CD4-positive, alpha-beta T cell treated with Interleukin-10 for 1 hour (primary cell): ENCODE measurements at regions not wholly inside any gene's neighbourhood (a gene's known extent, or its start where the extent isn't known, plus 50 kb on each side); places are given as distances from the start of the nearest gene placed in this dataset.

Experiments
- DNase-seq: peaks from one replicate; pipeline ENCODE4 v3.0.0-alpha.2; 2020

DNA sequence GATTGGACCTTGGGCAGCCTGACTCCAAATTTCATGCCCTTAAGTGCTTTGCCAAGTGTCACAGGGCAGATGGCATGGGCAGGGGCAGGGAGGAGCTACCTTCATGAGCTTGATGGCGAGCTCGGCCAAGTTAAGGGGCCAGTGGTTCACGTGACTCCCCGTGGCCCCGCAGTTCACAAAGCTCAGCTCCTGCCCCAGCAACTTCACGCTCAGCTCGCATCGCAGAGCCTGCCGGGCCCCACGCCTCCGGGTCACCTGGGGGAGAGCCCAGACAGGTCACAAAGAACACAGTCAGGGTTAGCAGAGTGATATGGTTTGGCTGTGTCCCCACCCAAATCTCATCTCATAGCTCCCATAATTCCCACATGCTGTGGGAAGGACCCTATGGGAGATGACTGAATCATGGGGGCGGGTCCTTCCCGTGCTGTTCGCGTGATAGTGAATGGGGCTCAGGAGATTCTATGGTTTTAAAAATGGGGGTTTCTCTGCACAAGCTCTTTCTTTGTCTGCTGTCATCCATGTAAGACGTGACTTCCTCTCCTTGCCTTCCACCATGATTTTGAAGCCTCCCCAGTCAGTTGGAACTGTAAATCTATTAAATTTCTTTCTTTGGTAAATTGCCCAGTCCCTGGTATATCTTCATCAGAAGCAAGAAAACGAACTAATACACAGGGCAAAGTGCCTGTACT lies 108.1 kb downstream of the LITAF start:
- DNase-seq: no peak

DNA sequence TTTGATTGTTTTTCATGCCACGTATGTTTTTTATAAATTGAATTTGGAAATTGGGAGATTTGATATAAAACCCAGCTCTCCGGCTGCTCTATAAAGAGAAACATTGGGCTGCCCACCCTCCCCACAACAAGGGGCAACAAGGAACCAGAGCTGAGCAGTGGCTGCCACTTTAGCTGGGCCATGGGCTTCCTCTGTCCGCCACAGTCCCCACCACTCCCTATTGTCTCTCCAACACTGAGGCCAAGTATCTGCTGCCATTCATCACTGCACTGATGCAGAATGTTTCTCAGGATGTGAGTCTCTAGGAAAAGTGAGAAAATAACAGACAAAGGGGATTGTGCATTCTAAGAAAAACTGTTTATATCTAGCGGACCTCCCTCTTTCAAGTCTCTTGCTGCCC lies 106.8 kb downstream of the LITAF start:
- no peak for DNase-seq

GRCh38 chr16:11480634-11481033 lies 106.1 kb downstream of the LITAF start:
- no peak for DNase-seq

DNA sequence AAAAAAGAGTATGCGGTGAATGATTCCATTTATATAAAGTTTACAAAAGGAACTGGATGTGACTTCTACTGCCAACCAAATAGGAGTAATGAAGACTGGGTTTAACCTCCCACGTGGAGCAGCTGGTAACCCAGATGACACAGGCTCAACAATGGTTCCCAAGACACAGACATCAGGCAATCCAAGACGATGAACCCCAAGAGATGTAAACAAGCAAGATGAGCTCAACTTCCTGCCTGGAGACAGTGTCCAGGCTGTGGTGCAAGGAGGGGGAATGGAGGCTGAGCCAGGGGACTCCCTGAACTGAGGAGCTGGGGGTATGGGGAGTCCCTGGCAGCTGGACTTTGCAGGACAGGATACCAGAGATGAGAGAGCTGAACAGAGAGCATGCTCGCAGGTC lies 104.7 kb downstream of the LITAF start:
- DNase-seq: no peak

DNA sequence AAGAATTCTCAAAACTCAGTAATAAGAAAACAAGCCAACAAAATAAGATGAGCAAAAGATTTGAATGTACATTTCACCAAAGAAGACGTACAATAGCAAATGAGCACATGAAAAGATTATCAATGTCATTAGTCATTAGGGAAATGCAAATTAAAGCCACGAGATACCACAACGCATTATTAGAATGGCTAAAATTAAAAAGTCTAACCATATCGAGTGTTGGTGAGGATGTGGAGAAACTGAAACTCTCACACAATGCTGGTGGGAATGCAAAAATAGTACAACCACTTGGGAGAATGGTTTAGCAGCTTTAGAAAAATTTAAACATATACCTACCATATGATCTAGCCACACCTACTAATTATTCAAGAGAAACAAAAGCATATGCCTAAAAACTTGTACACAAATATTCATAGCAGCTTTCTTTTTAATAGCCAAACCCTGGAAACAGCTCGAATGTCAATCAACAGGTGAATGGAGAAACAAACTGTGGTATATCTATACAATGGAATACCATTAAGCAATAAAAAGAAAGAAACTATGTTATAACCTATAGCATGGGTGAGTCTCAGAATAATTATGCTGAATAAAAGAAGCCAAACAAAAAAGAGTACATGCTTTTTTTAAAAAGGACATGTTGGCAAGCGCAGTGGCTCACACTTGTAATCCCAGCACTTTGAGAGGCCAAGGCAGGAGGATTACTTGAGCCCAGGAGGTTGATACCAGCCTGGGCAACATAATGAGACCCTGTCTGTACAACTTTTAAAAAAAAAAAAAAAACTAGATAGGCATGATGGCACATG lies 103.6 kb downstream of the LITAF start:
- no peak for DNase-seq

GRCh38 chr16:11484691-11485258 lies 101.9 kb downstream of the LITAF start:
- no peak for DNase-seq

- DNase-seq: no peak
Observed at GRCh38 chr16:11485676-11486075, 101.0 kb downstream of the LITAF start.

DNA sequence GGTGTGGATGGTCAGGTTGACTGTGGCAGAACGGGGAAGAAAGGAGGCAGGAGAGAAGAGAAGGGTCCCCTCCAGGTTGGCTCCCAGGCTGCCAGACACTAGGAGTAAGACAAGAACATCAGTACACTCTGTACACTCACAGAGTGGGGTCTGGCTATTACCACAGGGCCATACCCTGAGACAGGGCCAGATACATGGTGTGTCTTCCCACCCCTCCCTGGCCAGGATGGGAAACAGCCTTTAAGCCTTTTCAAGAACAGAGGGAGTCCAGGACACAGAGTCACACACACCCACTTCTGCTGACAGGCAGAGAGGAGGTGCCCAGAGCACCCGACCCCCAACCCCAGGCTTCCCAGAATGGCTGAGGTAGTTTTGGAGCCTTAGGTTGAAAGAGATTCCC lies 99.4 kb downstream of the LITAF start:
- DNase-seq: no peak

DNA sequence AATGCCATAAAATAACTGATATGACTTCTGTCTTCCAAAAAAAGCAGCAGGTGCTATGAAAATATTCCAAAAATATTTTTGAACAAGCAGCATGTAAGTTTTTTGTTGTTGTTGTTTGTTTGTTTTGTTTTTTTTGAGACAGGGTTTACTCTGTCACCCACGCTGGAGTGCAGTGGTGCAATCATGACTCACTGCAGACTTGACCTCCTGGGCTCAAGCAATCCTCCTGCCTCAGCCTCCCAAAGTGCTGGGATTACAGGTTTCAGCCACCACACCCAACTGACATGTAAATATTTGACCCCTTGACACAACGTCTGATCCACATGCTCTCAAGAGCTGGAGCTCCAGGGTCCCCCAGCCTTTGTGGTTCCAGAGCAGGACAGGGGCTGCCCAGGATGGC lies 98.4 kb downstream of the LITAF start:
- DNase-seq: no peak

GRCh38 chr16:11491524-11491923 lies 95.2 kb downstream of the LITAF start:
- no peak for DNase-seq

DNA sequence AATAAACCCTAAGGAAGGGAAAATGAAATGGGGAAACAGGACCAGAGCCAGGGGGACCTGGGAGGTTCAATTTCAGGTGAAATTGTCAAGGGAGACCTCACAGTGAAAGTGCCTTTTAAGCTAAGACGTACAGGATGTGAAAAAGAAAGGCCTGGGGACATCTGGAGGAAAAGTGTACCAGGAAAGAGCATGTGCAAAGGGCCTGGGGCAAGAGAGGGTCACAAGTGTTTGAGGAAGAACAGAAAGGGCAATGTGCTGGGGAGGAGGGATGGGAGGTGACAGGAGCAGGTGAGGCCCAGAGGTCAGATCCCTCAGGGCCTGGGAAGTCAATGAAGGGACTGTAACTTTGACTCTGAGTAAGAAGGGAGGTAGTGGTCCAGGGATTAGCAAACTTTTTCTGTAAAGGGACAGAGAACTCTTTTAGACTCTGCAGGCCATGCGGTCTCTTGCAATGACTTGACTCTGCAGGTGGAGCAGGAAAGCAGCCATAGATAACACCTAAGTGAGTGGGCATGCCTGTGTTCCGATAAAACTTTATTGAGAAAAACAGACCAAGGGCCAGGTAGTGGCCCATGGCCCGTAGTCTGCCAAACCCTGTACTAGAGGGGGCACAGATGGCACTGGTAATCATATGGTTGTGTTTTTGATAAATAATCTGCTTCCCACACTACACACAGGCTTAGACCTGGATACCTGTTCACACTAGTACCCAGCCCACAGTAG lies 93.8 kb downstream of the LITAF start:
- DNase-seq: no peak

GRCh38 chr16:11493531-11493929 lies 93.2 kb downstream of the LITAF start:
- no peak for DNase-seq

DNA sequence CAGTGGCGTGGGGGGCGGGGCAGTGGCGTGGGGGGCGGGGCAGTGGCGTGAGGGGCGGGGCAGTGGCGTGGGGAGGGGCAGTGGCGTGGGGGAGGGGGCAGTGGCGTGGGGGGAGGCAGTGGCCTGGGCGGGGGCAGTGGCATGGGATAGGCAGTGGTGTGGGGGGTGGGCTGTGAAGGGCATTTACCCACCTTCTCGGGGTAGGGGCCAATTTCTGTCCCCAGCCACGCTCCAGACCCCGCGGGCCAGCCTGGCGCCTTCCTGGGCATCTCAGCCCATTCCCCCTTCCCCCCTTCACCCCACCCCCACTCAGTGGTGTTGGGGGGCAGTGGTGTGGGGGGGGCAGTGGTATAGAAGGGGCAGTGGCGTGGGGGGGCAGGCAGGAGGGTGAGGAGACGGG lies 92.7 kb downstream of the LITAF start:
- no peak for DNase-seq

DNA sequence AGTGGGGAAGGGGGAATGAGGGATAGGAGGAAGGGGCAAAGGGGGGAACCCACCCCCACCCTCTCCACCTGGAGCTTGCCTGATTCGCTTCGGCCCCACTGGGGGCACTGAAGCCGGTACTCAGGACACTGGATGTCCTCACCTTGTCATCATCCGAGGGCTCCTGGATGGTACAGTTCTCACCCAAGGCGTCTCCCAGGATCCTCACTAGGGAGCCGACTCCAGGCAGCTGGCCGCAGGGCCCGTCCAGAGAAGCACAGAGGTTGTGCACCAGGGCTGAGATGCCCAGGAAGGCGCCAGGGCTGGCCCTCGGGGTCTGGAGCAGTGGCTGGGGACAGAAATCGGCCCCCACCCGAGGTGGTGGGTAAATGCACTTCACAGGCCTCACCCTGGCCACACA lies 92.3 kb downstream of the LITAF start:
- DNase-seq: no peak

- DNase-seq: no peak
Observed at GRCh38 chr16:11495066-11495407, 91.7 kb downstream of the LITAF start.
